Stimulated activated CD8-positive, alpha-beta memory T cell treated with anti-CD3 and anti-CD28 coated beads, Interleukin-7, amount 100 ng/mL, for 1 hour (primary cell): ENCODE measurements at regions not wholly inside any gene's neighbourhood (a gene's known extent, or its start where the extent isn't known, plus 50 kb on each side); places are given as distances from the start of the nearest gene placed in this dataset.

Source experiments
- DNase-seq, 2 donors: peaks; one replicate each; pipeline ENCODE4 v3.0.0-alpha.2; 2020; ENCODE audit warnings: low read depth in 2 of 2

GRCh38 chr2:64704161-64704560, 50.4 kb upstream of the SERTAD2 start:
- no peak for DNase-seq

GRCh38 chr2:64704996-64705395, 51.3 kb upstream of the SERTAD2 start:
- DNase-seq = no peak

- no peak for DNase-seq
These were observed 53.6 kb upstream of the SERTAD2 start for GRCh38 chr2:64707276-64707675.

GRCh38 chr2:64708829-64709228, 55.1 kb upstream of the SERTAD2 start:
- no peak for DNase-seq

- DNase-seq = no peak
These were observed 57.6 kb upstream of the SERTAD2 start for GRCh38 chr2:64711252-64711800.

- DNase-seq = no peak
These were observed 60.0 kb upstream of the SERTAD2 start for GRCh38 chr2:64713686-64714085.

- DNase-seq = no peak
These were observed 62.9 kb upstream of the SERTAD2 start for GRCh38 chr2:64716569-64716968.

- no peak for DNase-seq
These were observed 64.7 kb upstream of the SERTAD2 start for GRCh38 chr2:64718250-64718885.

GRCh38 chr2:64720535-64721319, 67.0 kb upstream of the SERTAD2 start:
- DNase-seq = no peak

GRCh38 chr2:64721320-64721623, 67.6 kb upstream of the SERTAD2 start:
- no peak for DNase-seq

- no peak for DNase-seq
These were observed 68.8 kb upstream of the SERTAD2 start for GRCh38 chr2:64722291-64723044.

- no peak for DNase-seq
These were observed 73.5 kb upstream of the SERTAD2 start for GRCh38 chr2:64727013-64727767.

GRCh38 chr2:64727843-64728463, 74.2 kb upstream of the SERTAD2 start:
- DNase-seq = no peak

GRCh38 chr2:64730551-64731262, 77.0 kb upstream of the SERTAD2 start:
- DNase-seq = no peak

GRCh38 chr2:64731263-64731643, 77.5 kb upstream of the SERTAD2 start:
- DNase-seq = no peak

GRCh38 chr2:64731746-64732145, 78.0 kb upstream of the SERTAD2 start:
- DNase-seq = no peak

- no peak for DNase-seq
These were observed 78.4 kb upstream of the SERTAD2 start for GRCh38 chr2:64732146-64732545.

- DNase-seq = no peak
These were observed 81.8 kb upstream of the SERTAD2 start for GRCh38 chr2:64735504-64735903.

- no peak for DNase-seq
These were observed 83.8 kb upstream of the SERTAD2 start for GRCh38 chr2:64737547-64737946.

- no peak for DNase-seq
These were observed 84.3 kb upstream of the SERTAD2 start for GRCh38 chr2:64738026-64738425.

- DNase-seq = no peak
These were observed 89.0 kb upstream of the SERTAD2 start for GRCh38 chr2:64742678-64743077.
